ENCODE measurements at regions not wholly inside any gene's neighbourhood (a gene's known extent, or its start where the extent isn't known, plus 50 kb on each side); places are given as distances from the start of the nearest gene placed in this dataset.

DNA sequence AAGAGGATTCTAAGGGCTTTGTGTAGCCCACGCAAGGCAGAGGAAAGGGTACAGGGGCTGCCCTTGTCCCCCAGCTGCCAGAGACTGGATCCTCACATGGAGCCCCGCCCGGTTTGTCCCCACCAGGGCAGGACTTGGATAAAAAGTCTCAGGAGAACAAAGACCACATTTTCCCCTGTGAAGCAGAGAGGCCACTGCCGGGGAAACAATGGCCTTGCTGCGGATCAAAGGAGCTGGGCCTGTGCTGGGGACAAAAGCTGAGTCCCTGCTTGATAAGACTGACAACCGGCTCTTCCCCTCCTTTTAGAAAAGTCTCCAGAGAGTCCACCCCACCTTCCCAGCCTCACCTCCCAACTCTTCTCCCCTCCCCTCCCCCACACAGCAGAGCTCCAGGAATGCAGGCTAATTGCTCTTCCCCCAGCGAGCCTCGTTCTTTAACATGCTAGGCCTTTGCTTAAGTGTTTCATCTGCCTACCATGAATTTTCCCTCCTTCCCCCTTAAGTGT lies 142.4 kb downstream of the PLPP3 start:
- peaks cover 9% of the 10 kb centered on the region for H3K4me1 Mint-ChIP-seq (ENCODE audit: low read depth)
- no peak overlapping the region for H3K27ac Mint-ChIP-seq (ENCODE audit: unreplicated experiment)
- no peaks in the 10 kb centered on the region for H3K36me3 Mint-ChIP-seq (ENCODE audit: low read depth)
- no peak for TF ChIP-seq CTCF (IDR thresholded peaks at IDR 0.05)
- DNase-seq (ENCODE audit: low spot score): no peak
- no peaks in the 10 kb centered on the region for H3K27me3 Mint-ChIP-seq (ENCODE audit: low read depth)
- H3K4me3 Mint-ChIP-seq (ENCODE audit: unreplicated experiment): no peak overlapping the region
- H3K9me3 Mint-ChIP-seq (ENCODE audit: low read depth): no peaks in the 10 kb centered on the region

DNA sequence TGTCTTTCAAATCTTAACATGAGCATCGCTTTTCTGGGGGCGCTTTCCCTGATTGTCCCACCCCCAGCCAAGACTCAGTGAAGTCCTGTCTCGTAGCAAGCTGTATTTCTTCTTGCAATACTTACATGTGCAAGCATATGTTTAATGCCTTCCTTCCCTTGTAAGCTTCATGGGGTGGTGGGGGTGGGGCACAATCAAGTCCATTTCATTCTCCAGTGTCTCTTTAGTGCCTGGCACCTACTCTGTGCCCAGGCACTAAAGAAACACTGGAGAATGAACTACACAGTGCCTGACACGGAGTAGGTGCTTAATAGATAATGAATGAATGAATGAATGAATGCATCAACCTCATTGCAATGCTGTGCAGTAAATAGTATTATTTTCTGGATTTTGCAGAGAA lies 143.1 kb downstream of the PLPP3 start:
- TF ChIP-seq CTCF (IDR thresholded peaks at IDR 0.05): no peak
- Mint-ChIP-seq H3K27ac (ENCODE audit: unreplicated experiment) (no peak overlapping the region), H3K9me3 (ENCODE audit: low read depth) (no peaks in the 10 kb centered on the region), H3K36me3 (ENCODE audit: low read depth) (no peaks in the 10 kb centered on the region), H3K27me3 (ENCODE audit: low read depth) (no peaks in the 10 kb centered on the region), H3K4me3 (ENCODE audit: unreplicated experiment) (no peak overlapping the region), H3K4me1 (ENCODE audit: low read depth) (peaks cover 9% of the 10 kb centered on the region)
- DNase-seq (ENCODE audit: low spot score): no peak

DNA sequence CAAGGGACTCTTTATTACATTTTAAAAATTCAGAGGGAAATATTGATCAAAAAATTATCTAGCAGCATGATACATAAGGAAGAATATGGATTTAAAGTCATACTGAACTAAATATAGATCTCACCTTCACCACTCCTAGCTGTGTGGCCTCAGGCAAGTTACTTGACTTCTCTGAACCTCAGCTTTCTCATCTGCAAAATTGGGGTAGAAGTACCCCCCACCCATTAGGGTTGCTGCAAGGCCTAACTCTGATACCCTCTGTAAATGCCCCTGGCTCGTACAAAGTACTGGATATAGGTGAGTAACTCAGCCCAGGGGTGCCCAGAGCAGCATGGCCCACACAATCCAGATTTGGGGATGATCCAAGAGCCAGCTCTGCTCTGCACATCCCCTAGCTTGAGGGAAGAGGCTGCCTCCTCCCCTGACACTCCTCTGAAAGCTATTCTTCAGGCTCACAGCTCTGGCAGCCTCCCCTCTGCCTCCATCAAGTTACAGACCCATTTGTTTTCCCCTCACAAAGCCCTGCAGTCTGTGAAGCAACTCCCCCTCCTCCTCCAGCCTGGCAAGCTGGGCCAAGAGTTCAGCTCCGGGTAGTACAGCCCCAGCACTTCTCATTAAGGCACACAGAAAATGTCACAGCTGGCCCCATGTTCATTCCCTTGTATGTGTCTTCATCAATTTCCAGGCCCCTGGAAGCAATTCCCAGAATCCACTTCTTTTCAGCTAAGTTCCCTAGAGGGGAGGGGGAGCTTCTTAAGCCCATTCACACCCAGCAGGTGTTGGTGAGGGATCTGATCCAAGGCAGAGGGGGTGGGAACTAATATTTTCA lies 143.7 kb downstream of the PLPP3 start:
- no peak overlapping the region for H3K4me3 Mint-ChIP-seq (ENCODE audit: unreplicated experiment)
- H3K27me3 Mint-ChIP-seq (ENCODE audit: low read depth): no peaks in the 10 kb centered on the region
- H3K27ac Mint-ChIP-seq (ENCODE audit: unreplicated experiment): no peak overlapping the region
- no peaks in the 10 kb centered on the region for H3K9me3 Mint-ChIP-seq (ENCODE audit: low read depth)
- DNase-seq (ENCODE audit: low spot score): no peak
- H3K4me1 Mint-ChIP-seq (ENCODE audit: low read depth): peaks cover 9% of the 10 kb centered on the region
- no peak for TF ChIP-seq CTCF (IDR thresholded peaks at IDR 0.05)
- no peaks in the 10 kb centered on the region for H3K36me3 Mint-ChIP-seq (ENCODE audit: low read depth)

DNA sequence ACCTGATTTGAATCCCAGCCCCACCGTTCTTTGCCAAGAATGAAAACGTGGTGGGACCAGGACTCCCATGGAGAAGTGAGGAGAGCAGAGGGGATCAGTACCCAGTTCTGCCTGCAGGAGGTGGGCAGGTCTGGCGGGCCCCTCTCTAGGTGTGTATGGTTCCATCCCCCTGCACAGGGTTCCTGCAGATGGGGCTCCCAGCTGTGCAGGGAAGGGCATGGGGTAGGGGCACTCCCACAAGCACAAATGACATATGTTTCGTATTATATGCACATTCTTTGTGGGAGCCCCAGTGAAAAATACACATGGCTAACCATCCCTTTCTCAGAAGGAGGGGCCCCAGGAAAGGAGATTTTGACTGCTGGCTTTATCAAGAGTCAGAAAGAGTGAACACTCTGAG lies 144.6 kb downstream of the PLPP3 start:
- Mint-ChIP-seq H3K36me3 (ENCODE audit: low read depth) (no peaks in the 10 kb centered on the region), H3K27ac (ENCODE audit: unreplicated experiment) (no peak overlapping the region), H3K9me3 (ENCODE audit: low read depth) (no peaks in the 10 kb centered on the region), H3K27me3 (ENCODE audit: low read depth) (no peaks in the 10 kb centered on the region), H3K4me3 (ENCODE audit: unreplicated experiment) (no peak overlapping the region), H3K4me1 (ENCODE audit: low read depth) (peaks cover 9% of the 10 kb centered on the region)
- TF ChIP-seq CTCF (IDR thresholded peaks at IDR 0.05): no peak
- DNase-seq (ENCODE audit: low spot score): no peak

- H3K4me1 Mint-ChIP-seq (ENCODE audit: low read depth): peaks cover 9% of the 10 kb centered on the region
- no peaks in the 10 kb centered on the region for H3K9me3 Mint-ChIP-seq (ENCODE audit: low read depth)
- DNase-seq (ENCODE audit: low spot score): no peak
- H3K27me3 Mint-ChIP-seq (ENCODE audit: low read depth): no peaks in the 10 kb centered on the region
- no peaks in the 10 kb centered on the region for H3K36me3 Mint-ChIP-seq (ENCODE audit: low read depth)
- H3K4me3 Mint-ChIP-seq (ENCODE audit: unreplicated experiment): no peak overlapping the region
- H3K27ac Mint-ChIP-seq (ENCODE audit: unreplicated experiment): no peak overlapping the region
- TF ChIP-seq CTCF (IDR thresholded peaks at IDR 0.05): no peak
Observed at GRCh38 chr1:56434025-56434424, 145.3 kb downstream of the PLPP3 start.

Data from chondrocyte (in vitro differentiated cells).